ENCODE measurements at regions not wholly inside any gene's neighbourhood (a gene's known extent, or its start where the extent isn't known, plus 50 kb on each side); places are given as distances from the start of the nearest gene placed in this dataset.

- TF ChIP-seq POLR2A (IDR thresholded peaks at IDR 0.05) (no peak), CTCF (IDR thresholded peaks at IDR 0.05) (no peak)
Observed at GRCh38 chr3:115325539-115325938, 178.5 kb upstream of the ZBTB20 start.
